ENCODE measurements at regions not wholly inside any gene's neighbourhood (a gene's known extent, or its start where the extent isn't known, plus 50 kb on each side); places are given as distances from the start of the nearest gene placed in this dataset.
"Not testable (repeated sequence)": the region's sequence is repeated elsewhere in the genome, so short reads cannot be mapped to it uniquely, and the experiment has no call there.

- no peak for DNase-seq
Measured at GRCh38 chr1:222865718-222866117, 50.9 kb downstream of the DISP1 start.

GRCh38 chr1:222867316-222867715 is 52.5 kb downstream of the DISP1 start:
- no peak for DNase-seq

GRCh38 chr1:222876182-222876581 is 61.3 kb downstream of the DISP1 start:
- no peak for DNase-seq

GRCh38 chr1:222877854-222878253 is 63.0 kb downstream of the DISP1 start:
- DNase-seq, result no peak

GRCh38 chr1:222880587-222880986 is 65.7 kb downstream of the DISP1 start:
- DNase-seq, result peak; percentile 45

GRCh38 chr1:222886194-222886854 is 71.5 kb downstream of the DISP1 start:
- no peak for DNase-seq

GRCh38 chr1:222886878-222887351 is 72.1 kb downstream of the DISP1 start:
- no peak for DNase-seq

- DNase-seq, result no peak
Measured at GRCh38 chr1:222889440-222889839, 74.6 kb downstream of the DISP1 start.

GRCh38 chr1:222890716-222891115 is 75.9 kb downstream of the DISP1 start:
- DNase-seq, result no peak

- DNase-seq, result no peak
Measured at GRCh38 chr1:222891578-222891977, 76.7 kb downstream of the DISP1 start.

- no peak for DNase-seq
Measured at GRCh38 chr1:222892137-222892769, 77.4 kb downstream of the DISP1 start.

- DNase-seq, result no peak
Measured at GRCh38 chr1:222893255-222893654, 78.4 kb downstream of the DISP1 start.

GRCh38 chr1:222894331-222894730 is 79.5 kb downstream of the DISP1 start:
- DNase-seq, result no peak

GRCh38 chr1:222896630-222897526 is 82.0 kb downstream of the DISP1 start:
- DNase-seq, result no peak

GRCh38 chr1:222897527-222898190 is 82.8 kb downstream of the DISP1 start:
- no peak for DNase-seq

- DNase-seq, result no peak
Measured at GRCh38 chr1:222898191-222898527, 83.3 kb downstream of the DISP1 start.

GRCh38 chr1:222899471-222899870 is 84.6 kb downstream of the DISP1 start:
- DNase-seq, result no peak

GRCh38 chr1:222904451-222904850 is 89.6 kb downstream of the DISP1 start:
- no peak for DNase-seq

GRCh38 chr1:222905151-222905550 is 90.3 kb downstream of the DISP1 start:
- DNase-seq, result no peak

GRCh38 chr1:222906271-222906739 is 91.5 kb downstream of the DISP1 start:
- DNase-seq, result not testable (repeated sequence)

GRCh38 chr1:222909586-222909985 is 94.7 kb downstream of the DISP1 start:
- no peak for DNase-seq

GRCh38 chr1:222910699-222911098 is 95.9 kb downstream of the DISP1 start:
- no peak for DNase-seq

GRCh38 chr1:222911866-222912265 is 97.0 kb downstream of the DISP1 start:
- DNase-seq, result no peak
